NCI-H82 treated with DMSO at 0.1 percent for 48 hours (cell line): ENCODE measurements at regions not wholly inside any gene's neighbourhood (a gene's known extent, or its start where the extent isn't known, plus 50 kb on each side); places are given as distances from the start of the nearest gene placed in this dataset.

Experiments
- DNase-seq: peaks from one replicate; lab custom pipeline; 2025; ENCODE audit not compliant: unreplicated experiment; lab: John Stamatoyannopoulos, UW

- no peak for DNase-seq
Measured at GRCh38 chr9:115957585-115957984, 196.0 kb upstream of the PAPPA start.

DNA sequence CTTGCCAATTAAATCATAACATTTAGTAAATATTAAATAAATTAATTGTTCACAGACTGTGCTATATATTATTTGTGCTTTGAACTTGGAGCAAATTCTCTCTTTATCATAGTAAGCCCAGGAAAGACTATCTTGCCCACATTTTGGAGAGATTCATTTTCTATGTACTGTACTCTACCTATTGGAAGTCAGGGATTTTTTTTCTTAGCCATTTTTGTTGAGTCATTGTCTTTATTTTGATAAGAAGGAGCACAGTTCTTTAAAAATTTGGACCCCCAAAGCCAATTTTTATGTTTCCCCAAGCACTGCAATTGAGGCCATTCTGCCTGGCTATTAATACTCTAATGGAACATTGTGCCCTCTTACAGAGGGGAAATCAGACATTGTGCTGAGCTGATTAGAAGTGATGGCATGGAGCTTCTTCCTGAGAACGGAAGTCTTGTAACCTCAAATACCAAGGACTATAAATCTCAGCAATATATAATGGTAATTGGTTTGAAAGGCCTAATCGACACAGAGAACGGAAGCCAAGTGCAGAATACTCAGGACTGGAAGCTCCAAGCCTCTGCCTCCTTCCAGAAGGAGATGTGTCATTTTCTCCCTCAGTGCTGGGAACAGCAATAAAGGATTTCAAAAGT is 188.8 kb upstream of the PAPPA start:
- DNase-seq: no peak

DNA sequence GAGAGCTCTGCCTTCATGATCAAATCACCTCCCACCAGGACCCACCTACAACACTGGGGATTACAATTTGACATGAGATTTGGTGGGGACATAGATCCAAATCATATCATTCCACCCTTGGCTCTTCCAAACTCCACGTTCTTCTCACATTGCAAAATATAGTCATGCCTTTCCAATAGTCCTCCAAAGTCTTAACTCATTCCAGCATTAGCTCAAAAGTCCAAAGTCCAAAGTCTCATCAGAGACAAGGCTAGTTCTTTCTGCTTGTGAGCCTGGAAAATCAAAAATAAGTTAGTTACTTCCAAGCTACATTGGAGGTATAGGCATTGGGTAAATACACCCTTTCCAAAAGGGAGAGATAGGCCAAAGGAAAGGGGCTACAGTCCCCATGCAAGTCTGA is 186.9 kb upstream of the PAPPA start:
- DNase-seq: no peak

GRCh38 chr9:115969096-115969495 is 184.5 kb upstream of the PAPPA start:
- no peak for DNase-seq

DNA sequence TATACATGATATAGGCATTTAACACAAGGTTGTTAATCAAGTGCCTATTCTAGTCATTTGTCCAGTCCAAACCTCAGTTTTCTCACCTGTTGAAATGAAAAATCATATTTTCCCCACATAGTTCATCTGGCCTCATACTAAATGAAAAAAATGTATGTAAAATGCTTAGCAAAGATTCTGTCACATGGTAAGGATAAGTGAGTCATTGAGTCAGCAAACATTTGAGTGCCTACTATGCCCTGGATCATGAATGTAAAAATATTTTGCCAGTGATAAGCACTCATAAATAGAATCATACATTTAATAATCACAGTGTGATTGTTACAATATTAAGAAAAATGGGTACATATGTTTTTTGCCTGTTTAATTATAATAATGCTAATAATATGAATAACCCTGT is 181.2 kb upstream of the PAPPA start:
- no peak for DNase-seq

DNA sequence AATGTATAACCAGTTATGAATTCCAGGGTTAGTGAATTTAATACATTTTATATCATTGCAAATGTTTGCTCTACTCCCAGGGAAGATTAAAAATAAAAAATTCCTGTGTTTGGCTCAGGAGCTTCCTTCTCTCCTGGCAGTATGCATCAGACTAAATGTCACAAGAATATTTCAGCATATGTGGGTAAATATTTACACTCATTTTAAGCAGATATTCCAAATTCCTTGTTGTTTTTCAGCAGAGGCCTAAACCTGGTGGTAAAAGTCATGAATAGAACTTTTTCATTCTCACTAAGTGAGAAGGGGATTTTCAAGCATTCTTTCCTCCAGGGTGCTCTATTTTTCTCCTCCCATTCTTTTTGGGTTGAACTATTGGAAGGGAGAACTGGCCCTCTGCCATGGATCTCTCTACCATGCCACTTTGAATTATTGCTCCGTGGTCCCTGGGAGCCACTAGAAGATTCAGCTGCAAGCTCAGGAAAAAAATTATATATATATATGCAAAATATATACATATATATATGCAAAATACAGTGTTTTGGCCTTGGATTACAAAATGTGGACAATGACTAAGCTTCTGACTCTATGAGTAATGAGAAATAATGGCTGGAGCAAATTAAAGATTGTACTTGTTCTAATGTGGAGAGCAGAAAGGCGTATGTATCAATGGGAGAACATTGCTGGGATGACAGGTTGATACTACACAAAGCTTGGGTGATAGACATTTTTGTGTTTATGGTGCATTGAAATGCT is 180.6 kb upstream of the PAPPA start:
- no peak for DNase-seq

DNA sequence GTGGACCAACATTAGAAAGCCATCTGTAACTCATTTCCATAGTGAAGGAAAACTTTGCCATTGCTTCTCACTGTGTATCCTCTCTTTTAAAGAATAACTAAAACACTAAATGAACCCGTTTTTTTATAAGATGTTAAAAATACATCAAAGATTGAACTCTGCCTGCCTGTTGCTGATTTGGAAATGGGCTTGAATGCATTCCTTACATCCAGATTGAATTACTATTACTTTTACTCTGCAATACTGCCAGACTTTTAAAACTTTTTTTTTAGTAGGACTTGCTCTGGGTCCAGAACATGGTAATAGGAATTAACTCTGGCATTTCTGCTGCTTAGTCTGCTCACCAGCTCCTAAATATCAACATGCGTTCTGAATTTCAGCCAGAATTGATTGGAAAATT is 176.8 kb upstream of the PAPPA start:
- DNase-seq: no peak

DNA sequence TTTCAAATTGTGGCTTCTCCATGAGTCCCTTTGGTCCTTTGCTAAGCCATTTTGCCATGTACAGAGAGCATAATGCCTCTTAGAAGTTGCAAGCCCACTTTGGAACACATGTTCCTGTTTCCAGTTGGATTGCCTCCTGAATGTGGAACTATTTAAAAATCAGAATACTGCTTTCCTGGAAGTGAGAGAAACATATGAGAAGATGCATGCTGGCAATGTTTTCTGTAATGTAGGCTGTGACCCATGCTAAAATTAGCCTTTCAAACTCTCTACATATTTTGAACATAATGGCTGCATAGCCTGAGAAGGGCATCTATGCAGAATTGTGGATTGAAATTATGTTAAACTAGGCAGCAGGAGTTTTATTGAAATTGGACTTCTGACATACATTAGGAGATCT is 175.5 kb upstream of the PAPPA start:
- no peak for DNase-seq

- DNase-seq: no peak
Measured at GRCh38 chr9:115978659-115979096, 174.9 kb upstream of the PAPPA start.

DNA sequence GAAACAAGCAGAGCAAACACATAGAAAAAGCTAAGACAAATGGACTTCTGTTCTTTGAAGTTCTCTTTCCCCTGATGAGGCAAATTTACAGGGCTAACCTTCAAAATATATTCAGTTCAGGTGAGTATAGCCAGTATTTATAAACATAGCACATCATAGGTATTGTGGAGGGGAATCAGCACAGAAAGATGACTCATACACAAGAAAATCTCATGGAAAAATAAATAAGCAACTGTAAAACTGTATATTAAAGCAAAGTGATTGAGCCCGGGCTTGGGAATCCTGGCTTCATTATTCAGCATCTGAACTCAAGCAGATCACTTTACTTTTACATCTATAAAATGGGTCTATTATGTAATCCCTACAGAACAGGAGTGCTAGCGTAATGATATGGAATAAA is 173.5 kb upstream of the PAPPA start:
- no peak for DNase-seq

DNA sequence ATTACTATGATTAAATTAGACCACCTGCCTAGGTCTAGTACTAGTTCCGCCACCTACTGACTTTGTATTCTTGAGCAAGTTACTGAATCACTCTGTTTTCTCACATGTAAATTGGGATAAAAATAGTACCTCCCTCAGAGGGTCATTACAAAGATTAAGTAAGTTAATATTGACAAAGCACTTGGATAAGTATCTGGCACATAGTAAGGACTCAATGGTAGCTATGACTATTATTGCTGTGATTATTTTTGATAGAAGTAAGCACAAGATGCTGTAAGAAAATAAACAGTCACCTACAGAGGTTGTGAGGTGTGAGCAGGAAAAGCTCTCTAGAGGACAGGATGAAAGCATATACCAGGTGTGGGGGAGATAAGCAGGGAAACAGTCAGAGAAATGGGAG is 173.1 kb upstream of the PAPPA start:
- DNase-seq: no peak

GRCh38 chr9:115980976-115981375 is 172.6 kb upstream of the PAPPA start:
- DNase-seq: no peak

DNA sequence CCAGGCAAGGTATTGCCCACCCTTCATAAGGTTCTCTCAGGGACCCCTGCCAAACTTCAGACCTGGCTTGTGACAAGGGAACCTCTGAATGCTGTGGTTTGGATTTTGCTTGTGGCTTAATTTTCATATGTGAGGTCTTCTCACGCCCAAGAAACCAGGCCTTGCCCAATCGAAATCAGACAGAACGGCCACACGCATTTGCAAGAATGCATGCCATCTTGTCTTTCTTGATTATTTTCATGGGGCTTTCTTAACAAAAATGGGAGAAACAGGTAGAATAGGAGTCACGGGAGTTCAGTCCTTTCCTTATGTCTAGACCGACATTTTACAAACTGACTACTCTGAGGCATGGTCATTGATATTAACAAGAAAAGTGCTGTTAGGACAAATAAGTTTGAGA is 170.2 kb upstream of the PAPPA start:
- no peak for DNase-seq

- no peak for DNase-seq
Measured at GRCh38 chr9:115985657-115986056, 167.9 kb upstream of the PAPPA start.

- DNase-seq: no peak
Measured at GRCh38 chr9:115986508-115986907, 167.1 kb upstream of the PAPPA start.

DNA sequence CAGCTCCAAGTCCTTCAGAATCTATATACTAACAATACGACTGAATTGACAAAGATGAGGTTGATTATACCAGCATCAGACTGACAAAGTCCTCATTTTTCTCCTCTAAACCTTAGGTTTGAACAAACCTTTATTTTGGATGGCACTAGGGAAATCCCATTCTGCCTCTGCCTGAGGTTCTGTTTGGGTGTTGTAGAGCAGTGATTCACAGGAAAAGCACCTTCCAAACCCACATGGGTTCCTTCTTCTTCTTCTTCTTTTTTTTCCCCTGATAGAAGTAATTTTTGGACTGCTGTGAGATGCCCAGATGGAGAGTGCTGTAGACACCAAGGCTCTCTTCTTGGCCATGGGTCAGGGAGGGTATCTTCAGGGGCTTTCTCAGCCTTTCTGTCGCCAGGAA is 164.9 kb upstream of the PAPPA start:
- DNase-seq: no peak

DNA sequence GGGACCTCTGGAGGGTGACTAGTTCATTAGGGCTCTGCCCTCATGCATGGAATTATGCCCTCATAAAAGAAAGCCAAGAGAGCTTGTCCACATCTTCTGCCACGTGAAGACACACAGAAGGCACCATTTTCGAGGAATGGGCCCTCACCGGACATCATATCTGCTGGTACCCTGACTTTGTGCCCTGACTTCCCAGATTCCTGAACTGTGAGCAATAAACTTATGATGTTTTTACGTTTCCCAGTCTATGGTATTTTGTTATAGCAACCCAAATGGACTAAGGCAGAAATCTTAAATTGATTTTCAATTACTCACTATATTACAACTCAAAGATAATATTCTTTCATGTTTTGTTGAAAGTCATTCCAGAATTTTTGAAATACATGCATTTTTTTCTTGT is 163.8 kb upstream of the PAPPA start:
- DNase-seq: no peak

DNA sequence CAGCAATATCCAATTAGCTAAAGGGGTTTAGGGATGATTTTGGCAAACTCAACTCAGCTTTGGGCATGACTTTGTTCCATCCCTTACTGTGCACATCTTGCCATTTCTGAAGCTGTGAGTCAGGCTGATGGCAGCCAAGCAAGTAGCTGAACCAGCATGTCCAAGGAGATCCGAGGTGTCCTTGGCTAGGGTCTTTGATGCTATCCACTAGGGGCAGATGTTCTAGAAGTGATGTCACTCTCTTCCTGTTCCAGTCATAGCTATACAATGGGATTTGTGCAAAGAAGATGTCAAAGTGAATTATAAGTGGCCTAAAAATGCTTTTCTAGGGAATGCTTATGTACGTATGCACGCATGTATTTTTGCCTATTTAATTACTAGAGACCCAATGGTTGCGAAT is 160.8 kb upstream of the PAPPA start:
- no peak for DNase-seq

- DNase-seq: no peak
Measured at GRCh38 chr9:115997923-115998322, 155.7 kb upstream of the PAPPA start.

DNA sequence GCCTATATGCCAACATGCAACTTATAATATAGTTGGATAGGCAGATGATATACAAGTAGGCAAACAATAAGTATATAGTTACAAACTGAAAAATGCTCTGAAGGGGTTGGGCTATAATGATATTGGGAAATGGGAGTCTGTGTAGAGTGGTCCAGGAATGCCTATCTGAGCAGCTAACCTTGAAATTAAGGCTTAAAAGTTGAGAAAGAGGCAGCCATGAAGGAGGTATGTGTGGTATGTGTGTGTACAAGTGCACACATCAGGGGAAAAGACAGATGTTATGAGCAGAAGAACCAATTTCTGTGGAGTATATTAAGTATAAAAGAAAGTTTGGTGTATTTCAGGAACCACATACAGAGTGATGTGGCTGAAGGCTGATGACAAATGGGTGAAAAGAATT is 154.9 kb upstream of the PAPPA start:
- DNase-seq: no peak

DNA sequence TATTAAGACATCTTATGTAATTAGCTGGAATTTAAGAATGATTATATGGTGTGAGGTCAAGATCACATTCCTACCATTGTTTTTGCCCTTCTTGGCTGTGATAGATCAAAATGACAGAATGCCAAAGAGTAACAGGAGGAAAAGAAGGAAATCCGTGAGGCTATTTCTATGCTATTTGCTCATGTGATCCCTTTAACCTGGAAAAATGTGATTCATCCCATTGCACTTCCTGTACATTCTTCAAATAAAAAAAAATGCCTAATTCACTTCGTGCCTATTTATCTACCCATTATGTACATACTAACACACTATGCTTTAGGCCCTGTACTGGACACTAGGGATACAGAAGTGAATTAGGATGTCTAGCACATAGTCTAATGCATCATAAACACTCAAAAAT is 154.1 kb upstream of the PAPPA start:
- no peak for DNase-seq

- no peak for DNase-seq
Measured at GRCh38 chr9:116000748-116001329, 152.8 kb upstream of the PAPPA start.

DNA sequence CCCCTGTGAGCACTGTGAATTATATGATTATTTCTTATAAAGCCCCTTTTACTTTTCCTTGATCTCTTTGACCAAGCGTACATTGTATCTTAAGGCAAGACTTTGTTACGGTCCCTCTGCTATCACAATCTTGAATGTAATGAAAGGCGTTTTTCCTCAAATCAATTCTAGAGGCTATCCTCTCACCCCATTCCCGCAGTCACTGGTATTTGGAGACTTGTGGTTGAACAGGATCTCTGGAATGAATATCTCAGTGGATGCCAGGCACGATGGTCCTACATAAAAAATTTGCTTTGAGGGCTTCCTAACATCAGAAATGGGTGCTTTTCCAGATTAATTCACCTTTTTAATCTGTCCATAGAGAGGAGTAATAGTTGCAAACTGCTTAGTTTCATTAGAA is 151.4 kb upstream of the PAPPA start:
- DNase-seq: no peak
